Ishikawa (cell line): ENCODE measurements at regions not wholly inside any gene's neighbourhood (a gene's known extent, or its start where the extent isn't known, plus 50 kb on each side); places are given as distances from the start of the nearest gene placed in this dataset.

Source experiments
- CEBPB ChIP-seq: IDR thresholded peaks from 2 replicates; pipeline ENCODE4 v1.6.1; 2012
- CREB1 ChIP-seq: IDR thresholded peaks from 2 replicates; pipeline ENCODE4 v1.6.1; 2012; ENCODE audit warnings: low read depth
- EGR1 ChIP-seq: IDR thresholded peaks from 2 replicates; pipeline ENCODE4 v1.6.1; 2012
- EP300 ChIP-seq: IDR thresholded peaks from 2 replicates; pipeline ENCODE4 v1.6.1; 2012; ENCODE audit warnings: borderline replicate concordance
- FOXM1 ChIP-seq: IDR thresholded peaks from 2 replicates; pipeline ENCODE4 v1.6.1; 2012; ENCODE audit warnings: low read depth, borderline replicate concordance
- MAX ChIP-seq: IDR thresholded peaks from 2 replicates; pipeline ENCODE4 v1.6.1; 2012
- NFIC ChIP-seq: IDR thresholded peaks from 2 replicates; pipeline ENCODE4 v1.6.1; 2012
- RAD21 ChIP-seq: IDR thresholded peaks from 2 replicates; pipeline ENCODE4 v1.6.1; 2012; ENCODE audit warnings: low read depth
- REST ChIP-seq: IDR thresholded peaks from 2 replicates; pipeline ENCODE4 v1.6.1; 2012; ENCODE audit warnings: low read depth, mild to moderate bottlenecking
- TAF1 ChIP-seq: IDR thresholded peaks from 2 replicates; pipeline ENCODE4 v1.6.1; 2012; ENCODE audit warnings: low read depth, mild to moderate bottlenecking
- TCF12 ChIP-seq: IDR thresholded peaks from 2 replicates; pipeline ENCODE4 v1.6.1; 2012; ENCODE audit warnings: low read depth
- TEAD4 ChIP-seq: IDR thresholded peaks from 2 replicates; pipeline ENCODE4 v1.6.1; 2012
- USF1 ChIP-seq: IDR thresholded peaks from 2 replicates; pipeline ENCODE4 v1.6.1; 2012
- YY1 ChIP-seq: IDR thresholded peaks from 2 replicates; pipeline ENCODE4 v1.6.1; 2012; ENCODE audit warnings: low read depth
- ZBTB7A ChIP-seq: IDR thresholded peaks from 2 replicates; pipeline ENCODE4 v1.6.1; 2012; ENCODE audit warnings: low read depth

- TF ChIP-seq USF1, result no peak
- TF ChIP-seq EP300, result no peak
- TF ChIP-seq EGR1, result no peak
- TF ChIP-seq ZBTB7A, result no peak
- no peak for TF ChIP-seq NFIC
- TF ChIP-seq MAX, result no peak
- TF ChIP-seq TCF12, result no peak
- TF ChIP-seq YY1, result no peak
- no peak for TF ChIP-seq CREB1
- no peak for TF ChIP-seq REST
- no peak for TF ChIP-seq CEBPB
- TF ChIP-seq TEAD4, result no peak
- no peak for TF ChIP-seq RAD21
- no peak for TF ChIP-seq FOXM1
- TF ChIP-seq TAF1, result no peak
These were observed 632.9 kb upstream of the AUTS2 start for GRCh38 chr7:68965351-68965750.

- TF ChIP-seq CEBPB (no peak), TAF1 (no peak), EGR1 (no peak), NFIC (no peak), FOXM1 (no peak), YY1 (no peak), TEAD4 (no peak), RAD21 (no peak), CREB1 (no peak), USF1 (no peak), ZBTB7A (no peak), TCF12 (no peak), MAX (no peak), REST (no peak), EP300 (no peak)
These were observed 630.7 kb upstream of the AUTS2 start for GRCh38 chr7:68967598-68967997.

- no peak for TF ChIP-seq NFIC
- TF ChIP-seq MAX, result no peak
- TF ChIP-seq TEAD4, result no peak
- TF ChIP-seq ZBTB7A, result no peak
- TF ChIP-seq EP300, result no peak
- no peak for TF ChIP-seq TCF12
- no peak for TF ChIP-seq CREB1
- TF ChIP-seq EGR1, result no peak
- no peak for TF ChIP-seq RAD21
These were observed 628.7 kb upstream of the AUTS2 start for GRCh38 chr7:68969571-68969970.

GRCh38 chr7:68971634-68972340, 626.5 kb upstream of the AUTS2 start:
- TF ChIP-seq TCF12 (no peak), EP300 (no peak), REST (no peak), CREB1 (no peak), FOXM1 (no peak), RAD21 (no peak), MAX (no peak), TEAD4 (no peak), YY1 (no peak), TAF1 (no peak), EGR1 (no peak)
